ENCODE measurements at regions not wholly inside any gene's neighbourhood (a gene's known extent, or its start where the extent isn't known, plus 50 kb on each side); places are given as distances from the start of the nearest gene placed in this dataset.

DNA sequence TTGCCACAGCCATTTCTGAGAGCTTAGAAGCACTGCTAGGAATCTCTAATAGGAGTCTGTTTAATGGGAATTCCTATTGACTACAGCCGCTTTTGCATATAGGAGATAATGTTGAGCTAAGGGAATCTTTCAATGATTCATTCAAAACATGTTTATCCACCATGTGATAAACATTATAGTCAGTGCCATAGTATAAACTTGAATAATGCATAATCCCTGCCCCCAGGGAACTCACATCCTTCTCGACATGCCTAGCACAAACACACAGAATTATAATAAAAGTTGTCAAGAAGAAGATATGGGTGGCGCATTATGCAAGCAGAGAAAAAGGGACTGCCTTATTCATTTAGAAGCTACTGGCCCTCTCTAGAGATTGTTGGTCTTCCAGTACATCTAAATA is 248.0 kb downstream of the DAD1 start:
- Histone ChIP-seq H3K36me3 (no peaks in the 10 kb centered on the region), H3K4me3 (replicated peaks in 1 of 3) (no peak overlapping the region), H3K27ac (no peak overlapping the region), H3K4me1 (peaks cover 16 to 23% of the 10 kb centered on the region in 2 donors), H3K27me3 (no peaks in the 10 kb centered on the region), H3K9me3 (no peaks in the 10 kb centered on the region)
- intact Hi-C loops (cut with DNase I) = no loop called here
- WGBS, 2 donors = 94% methylated on average over 3 of the region's 3 CpGs
- DNase-seq = no peak
- no peak for TF ChIP-seq POLR2A (IDR thresholded peaks at IDR 0.05)
- TF ChIP-seq, protein P1, sequence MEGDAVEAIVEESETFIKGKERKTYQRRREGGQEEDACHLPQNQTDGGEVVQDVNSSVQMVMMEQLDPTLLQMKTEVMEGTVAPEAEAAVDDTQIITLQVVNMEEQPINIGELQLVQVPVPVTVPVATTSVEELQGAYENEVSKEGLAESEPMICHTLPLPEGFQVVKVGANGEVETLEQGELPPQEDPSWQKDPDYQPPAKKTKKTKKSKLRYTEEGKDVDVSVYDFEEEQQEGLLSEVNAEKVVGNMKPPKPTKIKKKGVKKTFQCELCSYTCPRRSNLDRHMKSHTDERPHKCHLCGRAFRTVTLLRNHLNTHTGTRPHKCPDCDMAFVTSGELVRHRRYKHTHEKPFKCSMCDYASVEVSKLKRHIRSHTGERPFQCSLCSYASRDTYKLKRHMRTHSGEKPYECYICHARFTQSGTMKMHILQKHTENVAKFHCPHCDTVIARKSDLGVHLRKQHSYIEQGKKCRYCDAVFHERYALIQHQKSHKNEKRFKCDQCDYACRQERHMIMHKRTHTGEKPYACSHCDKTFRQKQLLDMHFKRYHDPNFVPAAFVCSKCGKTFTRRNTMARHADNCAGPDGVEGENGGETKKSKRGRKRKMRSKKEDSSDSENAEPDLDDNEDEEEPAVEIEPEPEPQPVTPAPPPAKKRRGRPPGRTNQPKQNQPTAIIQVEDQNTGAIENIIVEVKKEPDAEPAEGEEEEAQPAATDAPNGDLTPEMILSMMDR (IDR thresholded peaks at IDR 0.05) = no peak

DNA sequence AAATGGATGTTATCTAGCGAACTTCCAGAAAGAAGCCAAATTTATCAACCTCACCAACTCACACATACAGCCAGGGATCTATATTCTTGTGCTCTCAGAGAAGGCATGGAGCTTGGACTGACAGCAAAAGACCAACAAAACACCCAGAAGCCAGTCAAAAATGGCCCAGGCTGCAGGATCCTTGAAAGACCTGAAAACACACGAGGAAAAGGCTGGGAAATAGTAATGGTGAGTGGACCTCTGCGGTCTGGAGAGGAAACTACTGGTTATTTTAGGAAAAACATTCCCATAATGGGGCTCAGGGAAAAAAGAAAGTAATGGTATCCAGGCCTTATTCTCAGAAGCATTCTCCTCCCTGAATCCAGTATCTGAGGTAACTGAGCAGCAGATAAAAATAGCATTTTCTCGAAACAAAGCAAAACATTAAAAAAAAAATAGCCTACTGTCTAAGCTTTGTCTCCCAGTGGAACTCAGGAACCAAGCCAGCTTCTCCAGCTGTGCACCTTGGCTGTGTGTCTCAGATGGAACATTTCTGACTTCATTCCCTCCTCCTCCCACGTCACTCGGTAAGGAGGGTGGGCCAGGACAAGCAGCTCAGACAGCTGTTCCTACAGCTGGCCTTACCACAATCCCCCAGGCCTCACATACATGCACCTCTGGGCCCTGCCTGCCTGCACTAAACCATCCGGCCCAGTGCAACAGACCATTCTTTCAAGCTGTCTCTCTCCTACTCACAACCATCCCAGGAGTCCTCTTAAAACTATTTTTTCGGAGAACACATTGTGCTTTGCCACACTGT is 249.9 kb downstream of the DAD1 start:
- Histone ChIP-seq H3K4me1 (peaks cover 16 to 23% of the 10 kb centered on the region in 2 donors), H3K27me3 (no peaks in the 10 kb centered on the region), H3K9me3 (no peaks in the 10 kb centered on the region), H3K4me3 (replicated peaks in 1 of 3) (no peak overlapping the region), H3K36me3 (no peaks in the 10 kb centered on the region), H3K27ac (peak overlapping the region; percentile 5 to 55 (median 42))
- 46 to 50% methylated on average over 8 of the region's 8 CpGs for WGBS, 2 donors
- TF ChIP-seq POLR2A (IDR thresholded peaks at IDR 0.05) = no peak
- DNase-seq = peak; percentile 21 to 60
- intact Hi-C loops (cut with DNase I) = no loop called here

DNA sequence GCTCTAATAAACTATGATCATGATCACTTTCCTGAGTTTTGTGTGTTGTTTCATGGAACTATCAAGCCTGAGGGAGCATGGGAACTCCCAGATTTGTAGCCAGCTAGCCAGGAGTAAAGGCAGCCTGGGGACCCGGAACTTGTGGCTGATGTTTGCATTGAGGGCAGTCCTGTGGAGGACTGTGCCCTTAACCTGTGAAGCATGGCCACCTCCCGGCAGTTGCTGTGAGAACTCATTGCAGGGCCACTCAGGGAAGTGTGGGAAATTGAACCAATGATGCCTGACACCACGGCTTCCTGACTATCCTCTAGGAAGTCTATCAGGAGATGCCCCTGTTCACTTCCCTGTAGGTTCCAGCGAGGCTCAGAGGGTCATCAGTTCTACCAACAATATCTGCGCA is 250.6 kb downstream of the DAD1 start:
- peak overlapping the region; percentile 5 to 55 (median 42) for H3K27ac ChIP-seq
- no peak overlapping the region for H3K4me3 ChIP-seq (replicated peaks in 1 of 3)
- no peaks in the 10 kb centered on the region for H3K9me3 ChIP-seq
- 64 to 71% methylated on average over 4 to 5 of the region's 5 CpGs for WGBS, 2 donors
- H3K36me3 ChIP-seq = no peaks in the 10 kb centered on the region
- DNase-seq = peak; percentile 18 to 31
- no peaks in the 10 kb centered on the region for H3K27me3 ChIP-seq
- peaks cover 16 to 23% of the 10 kb centered on the region in 2 donors for H3K4me1 ChIP-seq
- no peak for TF ChIP-seq POLR2A (IDR thresholded peaks at IDR 0.05)
- TF ChIP-seq, protein P1 (IDR thresholded peaks at IDR 0.05) = no peak
- intact Hi-C loops (cut with DNase I) = no loop called here

DNA sequence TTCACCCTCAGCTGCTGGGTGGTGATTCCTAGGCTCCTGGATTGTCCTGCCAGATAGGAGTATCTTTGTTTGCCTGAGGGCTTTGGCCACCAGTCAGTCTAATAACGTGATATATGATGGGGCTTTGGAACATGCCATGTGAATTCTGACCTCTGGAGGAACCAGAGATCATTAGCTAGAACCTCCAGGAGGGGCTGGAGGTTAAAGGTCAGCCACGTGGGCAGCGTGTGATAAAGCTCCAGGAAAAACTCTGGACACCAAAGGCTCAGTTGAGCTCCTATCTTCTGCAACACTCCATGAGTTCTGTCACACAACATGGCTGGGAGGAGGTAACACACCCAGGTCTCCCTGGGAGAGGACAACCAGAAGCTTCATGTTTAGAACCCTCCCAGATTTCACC is 251.1 kb downstream of the DAD1 start:
- no peak for DNase-seq
- H3K27me3 ChIP-seq = no peaks in the 10 kb centered on the region
- H3K4me3 ChIP-seq (replicated peaks in 1 of 3) = no peak overlapping the region
- H3K36me3 ChIP-seq = no peaks in the 10 kb centered on the region
- peaks cover 16 to 23% of the 10 kb centered on the region in 2 donors for H3K4me1 ChIP-seq
- no peak for TF ChIP-seq POLR2A (IDR thresholded peaks at IDR 0.05)
- TF ChIP-seq, protein P1 (IDR thresholded peaks at IDR 0.05) = no peak
- H3K9me3 ChIP-seq = no peaks in the 10 kb centered on the region
- intact Hi-C loops (cut with DNase I) = no loop called here
- 77 to 81% methylated on average over 3 of the region's 3 CpGs for WGBS, 2 donors
- peak overlapping the region in 2 of 3 donors; percentile 42 to 55 for H3K27ac ChIP-seq

DNA sequence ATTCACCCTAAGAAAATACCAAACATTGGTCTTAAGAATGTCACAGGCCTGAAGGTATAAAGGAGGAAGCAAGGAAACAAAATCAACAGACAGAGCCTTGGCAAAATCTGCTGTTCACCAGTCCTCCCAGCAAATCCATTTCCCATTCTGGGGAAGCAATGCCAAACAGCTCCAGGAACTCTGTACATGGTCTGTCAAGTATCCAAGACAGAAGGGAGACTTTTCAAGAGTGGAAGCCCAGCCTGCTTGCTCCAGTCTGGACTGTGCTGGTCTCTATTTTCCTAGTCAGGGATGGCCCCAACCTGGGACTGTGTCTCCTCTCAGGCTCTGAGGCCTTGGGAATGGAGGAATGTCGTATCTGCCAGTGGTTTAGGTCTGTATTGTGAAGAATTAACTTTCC is 251.5 kb downstream of the DAD1 start:
- Histone ChIP-seq H3K27me3 (no peaks in the 10 kb centered on the region), H3K4me1 (peaks cover 16 to 23% of the 10 kb centered on the region in 2 donors), H3K27ac (peak overlapping the region in 1 of 3 donors; percentile 55), H3K4me3 (replicated peaks in 1 of 3) (no peak overlapping the region), H3K9me3 (no peaks in the 10 kb centered on the region), H3K36me3 (no peaks in the 10 kb centered on the region)
- intact Hi-C loops (cut with DNase I) = no loop called here
- no peak for TF ChIP-seq POLR2A (IDR thresholded peaks at IDR 0.05)
- TF ChIP-seq, protein P1 (IDR thresholded peaks at IDR 0.05) = no peak
- WGBS, 2 donors = 100% methylated on average over 1 of the region's 1 CpG
- DNase-seq = no peak
